ENCODE measurements at regions not wholly inside any gene's neighbourhood (a gene's known extent, or its start where the extent isn't known, plus 50 kb on each side); places are given as distances from the start of the nearest gene placed in this dataset.

GRCh38 chr6:91317984-91318383 lies 731.1 kb upstream of the MAP3K7 start:
- DNase-seq, result no peak

DNA sequence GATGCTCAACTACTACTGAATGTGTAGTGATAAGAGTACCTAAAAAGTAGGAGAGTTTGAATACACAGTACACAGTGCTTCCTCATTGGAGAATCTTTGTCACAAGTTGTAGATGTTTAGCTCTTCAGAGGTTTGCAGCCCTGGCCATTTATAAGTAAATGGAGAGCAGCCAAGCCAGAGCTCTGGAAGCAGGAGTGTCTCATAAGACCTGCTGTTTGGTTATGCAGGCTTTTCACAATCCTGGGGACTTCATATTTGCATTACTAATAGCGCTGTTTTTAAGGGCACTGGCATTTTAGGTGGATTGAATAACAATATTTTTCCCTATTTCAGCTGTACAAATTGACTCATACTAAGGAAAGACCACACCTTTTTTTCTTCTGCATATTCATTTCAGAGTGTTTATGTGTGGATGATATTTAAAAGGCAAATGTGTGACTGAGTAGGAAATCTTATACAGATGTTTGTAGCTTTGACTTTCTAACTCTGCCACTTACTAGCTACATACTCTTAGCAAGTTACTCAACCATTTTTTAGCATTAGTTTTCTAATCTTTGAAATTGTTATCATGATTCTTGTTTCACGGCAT lies 730.5 kb upstream of the MAP3K7 start:
- DNase-seq, result no peak

- DNase-seq, result no peak
Measured at GRCh38 chr6:91310178-91310577, 723.3 kb upstream of the MAP3K7 start.

- no peak for DNase-seq
Measured at GRCh38 chr6:91305755-91306154, 718.9 kb upstream of the MAP3K7 start.

DNA sequence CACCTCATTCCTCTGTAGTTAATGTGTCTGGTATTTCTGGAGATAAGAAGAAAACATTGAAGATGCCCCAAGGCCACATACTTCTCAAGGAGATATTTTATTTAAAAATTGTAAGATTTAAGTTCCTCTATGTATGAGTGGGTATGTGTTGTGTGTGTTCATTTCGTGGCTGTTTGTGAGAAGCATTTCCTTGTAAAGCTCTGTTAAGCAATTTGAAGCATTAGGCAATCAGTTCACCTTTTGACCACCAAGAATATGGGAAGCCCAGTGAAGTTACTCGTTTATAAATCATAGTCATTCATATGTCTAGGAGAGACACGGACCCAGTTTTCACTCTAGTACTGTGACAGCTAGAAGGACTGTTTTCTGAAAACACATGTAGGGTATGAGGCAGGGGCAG lies 717.6 kb upstream of the MAP3K7 start:
- DNase-seq, result no peak

DNA sequence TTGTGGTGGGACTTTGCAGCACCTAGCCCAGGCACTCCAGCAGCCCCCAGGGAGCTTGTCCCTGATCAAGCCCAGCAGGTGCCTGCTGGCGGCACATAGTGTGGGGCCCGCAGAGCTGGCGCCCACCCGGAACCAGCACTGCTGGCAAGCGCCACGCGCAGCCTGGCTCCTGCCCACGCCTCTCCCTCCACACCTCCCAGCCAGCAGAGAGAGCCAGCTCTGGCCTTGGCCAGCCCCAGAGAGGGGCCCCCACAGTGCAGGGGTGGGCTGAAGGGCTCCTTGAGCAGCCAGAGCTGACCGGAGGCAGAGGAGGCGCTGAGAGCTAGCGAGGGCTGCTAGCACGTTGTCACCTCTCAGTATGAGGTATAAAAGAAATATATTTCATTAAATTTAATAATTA lies 716.5 kb upstream of the MAP3K7 start:
- DNase-seq, result no peak

GRCh38 chr6:91299544-91300491 lies 712.9 kb upstream of the MAP3K7 start:
- no peak for DNase-seq

DNA sequence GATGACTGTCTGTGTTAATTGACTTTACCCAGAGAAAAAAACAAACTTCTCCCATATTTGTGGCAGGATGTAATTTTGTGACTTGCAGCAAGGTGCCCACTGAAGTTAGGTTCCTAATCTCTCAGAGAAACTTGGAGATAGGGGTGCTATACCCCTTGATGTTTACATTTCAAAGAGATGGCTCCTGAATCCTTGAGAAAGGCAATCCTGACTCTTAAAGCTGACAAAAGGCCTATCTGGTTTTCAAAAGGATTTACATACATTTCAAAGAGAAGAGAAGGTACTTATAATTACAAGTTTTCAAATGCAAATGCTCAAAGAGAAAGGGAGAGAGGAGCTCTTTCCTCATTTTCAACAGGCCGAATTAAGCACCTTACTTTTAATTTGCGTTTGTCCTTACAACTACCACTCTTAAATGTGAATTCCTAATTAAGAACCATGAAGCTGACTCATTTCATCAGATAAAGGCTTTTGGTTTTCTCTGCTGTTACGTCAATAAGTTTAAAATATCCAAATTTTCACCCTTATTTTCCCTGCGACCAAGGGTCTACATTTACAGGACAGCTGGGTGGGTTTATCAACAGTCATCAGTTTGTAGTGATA lies 711.8 kb upstream of the MAP3K7 start:
- DNase-seq, result no peak

- no peak for DNase-seq
Measured at GRCh38 chr6:91293395-91293794, 706.5 kb upstream of the MAP3K7 start.

DNA sequence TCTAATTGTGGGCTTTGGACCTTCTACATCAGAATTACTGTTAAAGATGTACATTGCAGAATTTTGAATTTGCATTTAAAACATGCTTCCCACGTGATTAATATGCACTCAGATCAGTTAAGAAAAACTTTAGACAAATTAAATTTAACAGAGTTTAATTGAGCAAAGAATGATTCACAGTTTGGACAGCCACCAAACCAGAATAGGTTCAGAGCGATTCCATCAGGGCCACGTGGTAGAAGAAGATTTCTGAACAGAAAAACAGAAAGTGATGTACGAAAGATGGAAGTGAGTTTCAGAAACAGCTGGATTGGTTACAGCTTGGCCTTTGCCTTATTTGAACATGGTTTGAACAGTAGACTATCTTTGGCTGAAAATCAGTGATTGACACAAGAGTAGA lies 704.2 kb upstream of the MAP3K7 start:
- no peak for DNase-seq

DNA sequence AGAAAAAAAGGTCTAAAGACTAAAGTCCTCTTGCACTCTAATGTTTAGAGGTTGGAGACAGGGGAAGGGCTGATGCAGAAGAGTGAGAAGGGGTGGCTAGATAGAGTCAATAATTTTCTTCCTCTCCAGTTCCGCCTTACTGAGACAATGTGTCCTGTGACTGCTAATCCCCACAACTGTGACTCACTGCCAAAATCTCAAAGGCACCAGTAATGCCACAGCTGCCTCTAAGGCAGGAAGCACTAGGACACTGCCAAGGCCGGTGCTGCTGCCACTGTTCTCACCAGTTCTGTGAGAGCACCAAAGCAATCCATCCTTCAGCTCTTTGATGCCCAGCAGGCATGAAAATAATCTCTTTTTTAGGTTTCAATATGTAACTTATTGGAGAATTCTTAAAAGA lies 701.9 kb upstream of the MAP3K7 start:
- DNase-seq, result no peak

- no peak for DNase-seq
Measured at GRCh38 chr6:91281901-91282300, 695.0 kb upstream of the MAP3K7 start.

GRCh38 chr6:91280494-91280830 lies 693.6 kb upstream of the MAP3K7 start:
- no peak for DNase-seq

DNA sequence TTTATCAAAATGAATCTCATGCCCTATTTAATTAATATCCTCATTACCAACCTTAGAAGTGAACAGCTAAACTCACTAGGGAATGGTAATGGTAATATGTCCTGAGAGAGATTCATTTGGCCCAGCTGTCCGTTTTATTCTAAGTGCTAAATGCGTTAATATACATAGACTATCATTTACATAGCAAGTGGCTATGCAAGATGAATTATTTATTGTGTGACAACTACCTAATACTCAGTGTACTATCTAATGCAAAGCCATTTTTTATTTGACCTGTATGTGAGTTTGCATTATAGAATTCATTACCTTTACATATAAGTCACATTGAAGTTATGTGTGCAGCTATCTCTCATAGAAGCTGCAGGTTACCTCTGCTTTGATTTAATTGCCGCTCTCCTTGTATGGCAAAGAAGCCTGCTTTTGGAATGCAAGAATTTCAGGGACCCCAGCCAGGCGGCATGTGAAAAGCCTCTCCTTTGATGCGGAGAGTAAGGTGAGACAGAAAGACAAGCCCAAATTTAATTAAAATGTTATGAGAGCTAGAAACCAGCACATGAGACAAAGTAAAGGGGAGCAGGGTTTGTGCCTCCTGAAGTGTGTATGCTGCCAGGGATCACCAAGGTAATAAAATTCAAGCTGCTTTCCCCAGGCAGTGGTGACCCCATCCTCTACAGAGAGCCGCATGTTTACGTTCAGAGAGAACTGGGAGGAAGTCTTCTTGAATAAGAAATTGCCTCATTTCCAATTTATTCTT lies 693.0 kb upstream of the MAP3K7 start:
- DNase-seq, result no peak

- DNase-seq, result no peak
Measured at GRCh38 chr6:91278416-91278815, 691.5 kb upstream of the MAP3K7 start.

DNA sequence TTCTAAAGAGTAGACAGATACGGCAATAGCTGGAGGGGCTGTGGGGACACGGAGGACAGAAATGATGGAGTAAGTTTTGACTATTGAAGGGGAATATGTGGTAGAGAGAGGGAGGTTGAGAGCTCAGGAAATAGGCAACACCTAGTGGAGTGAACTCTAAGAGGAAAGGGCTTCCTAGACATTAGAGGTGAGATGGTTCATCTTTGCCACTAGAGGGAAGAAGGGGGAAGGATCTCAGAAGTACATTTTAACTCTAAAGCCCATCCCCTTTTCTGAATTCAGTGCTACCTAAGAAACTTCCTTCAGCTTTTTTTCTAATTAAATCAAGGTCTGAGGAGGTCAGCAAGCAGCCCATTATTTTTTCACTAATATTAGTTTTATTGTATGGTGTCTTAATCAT lies 689.4 kb upstream of the MAP3K7 start:
- no peak for DNase-seq

DNA sequence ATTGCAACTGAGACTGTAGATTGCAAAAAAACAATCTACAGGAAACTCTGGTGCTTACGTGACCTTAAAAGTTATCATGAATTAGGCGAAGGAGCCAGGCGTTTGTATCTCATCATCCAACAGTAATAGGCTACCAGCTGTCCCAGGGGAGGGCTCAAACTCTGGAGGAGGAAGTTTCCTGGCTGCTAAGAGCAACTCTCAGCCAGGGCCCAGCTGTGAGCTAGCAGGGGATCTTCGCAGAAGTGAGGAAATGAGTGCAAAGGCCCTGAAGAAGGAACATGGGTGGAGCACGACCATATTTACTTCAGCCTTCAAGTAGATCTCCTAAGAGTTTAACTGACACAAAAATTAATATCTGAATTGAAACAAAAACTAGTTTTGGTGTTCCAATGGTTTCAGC lies 686.9 kb upstream of the MAP3K7 start:
- no peak for DNase-seq

DNA sequence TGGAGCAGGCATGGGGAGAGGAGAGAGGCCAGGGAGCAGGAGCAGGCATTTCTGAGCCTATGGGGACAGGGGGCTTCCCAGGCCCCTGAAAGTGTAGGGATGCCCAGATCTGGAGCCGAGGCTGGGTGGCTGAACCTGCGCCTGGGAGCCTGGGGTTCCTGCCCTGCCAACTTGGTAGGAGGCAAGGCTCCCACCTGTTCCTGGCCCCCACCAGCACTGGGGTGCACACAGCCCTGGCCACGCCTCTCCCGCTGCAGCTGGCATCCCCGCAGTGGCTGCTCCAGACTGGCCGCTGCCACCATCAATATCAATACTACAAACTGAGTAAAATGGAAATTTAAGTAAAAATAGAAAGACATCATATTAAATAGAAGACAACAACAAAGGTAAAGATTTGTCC lies 684.9 kb upstream of the MAP3K7 start:
- DNase-seq, result no peak

GRCh38 chr6:91268941-91269340 lies 682.1 kb upstream of the MAP3K7 start:
- DNase-seq, result no peak

DNA sequence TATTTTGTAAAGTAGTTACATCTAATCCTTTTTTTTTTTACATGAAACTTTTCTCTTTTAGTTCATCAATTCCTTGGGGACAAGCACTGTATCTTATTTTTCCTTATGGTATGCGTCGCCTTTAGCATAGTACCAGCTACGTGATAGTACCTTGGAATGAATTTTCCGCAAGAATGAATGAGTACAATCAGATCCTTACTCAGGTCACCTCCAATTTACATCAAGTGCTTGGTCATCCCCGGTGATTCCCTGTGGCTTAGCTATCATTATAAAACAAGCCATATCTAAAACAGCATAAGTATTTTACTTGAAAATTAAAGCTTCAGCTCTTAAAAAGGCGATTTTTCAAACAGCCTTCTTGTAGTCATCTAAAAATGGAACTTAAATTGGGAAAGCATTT lies 680.4 kb upstream of the MAP3K7 start:
- no peak for DNase-seq

DNA sequence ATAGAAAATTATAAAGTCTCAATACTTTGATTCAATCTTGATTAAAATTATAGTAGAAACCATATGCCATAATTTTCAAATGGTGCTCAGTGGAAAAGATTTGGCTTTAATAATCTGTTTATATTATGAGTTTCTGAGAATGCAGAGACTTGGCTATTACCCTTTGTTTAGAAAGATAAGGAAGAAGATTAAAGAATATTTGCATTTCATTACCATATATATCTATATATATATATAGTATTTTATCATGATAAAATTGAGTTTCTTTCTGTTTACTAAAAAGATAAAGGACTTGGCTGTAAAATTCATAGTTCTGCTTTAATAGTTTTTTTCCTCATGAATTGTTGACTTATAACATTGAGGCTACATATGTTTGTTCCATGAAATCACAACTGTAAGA lies 679.3 kb upstream of the MAP3K7 start:
- no peak for DNase-seq

DNA sequence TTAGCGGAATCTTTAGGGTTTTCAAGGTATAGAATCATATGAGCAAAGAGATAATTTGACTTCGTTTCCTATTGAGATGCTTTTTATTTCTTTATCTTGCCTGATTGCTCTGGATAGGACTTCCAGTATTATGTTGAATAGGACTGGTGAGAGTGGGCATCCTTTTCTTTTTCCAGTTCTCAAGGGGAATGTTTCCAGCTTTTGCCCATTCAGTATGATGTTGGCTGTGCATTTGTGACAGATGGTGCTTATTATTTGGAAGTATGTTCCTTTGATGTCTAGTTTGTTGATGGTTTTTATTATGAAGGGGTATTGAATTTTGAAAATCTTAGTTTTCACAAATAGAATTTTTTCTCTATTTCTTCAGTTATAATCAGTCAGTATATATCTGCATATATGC lies 656.6 kb upstream of the MAP3K7 start:
- DNase-seq, result no peak

DNA sequence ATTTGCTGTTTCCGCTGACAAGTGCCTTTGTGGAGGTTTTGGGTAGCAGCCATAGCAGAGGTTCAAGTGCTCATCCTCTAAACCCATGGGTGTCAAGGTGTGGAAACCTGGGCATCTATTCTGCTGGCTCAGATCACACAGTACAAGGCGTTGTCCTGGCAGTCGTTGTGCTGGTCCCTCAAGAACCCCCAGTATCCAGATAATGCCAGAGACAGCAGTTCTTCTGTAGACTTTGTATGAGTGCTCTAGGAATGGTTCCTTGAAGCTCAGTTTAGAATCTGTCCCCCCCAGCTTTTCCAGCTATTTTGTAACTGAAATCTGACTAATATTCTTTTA lies 655.7 kb upstream of the MAP3K7 start:
- DNase-seq, result no peak
